GM12892 (cell line): ENCODE measurements at regions not wholly inside any gene's neighbourhood (a gene's known extent, or its start where the extent isn't known, plus 50 kb on each side); places are given as distances from the start of the nearest gene placed in this dataset.
"Not testable (repeated sequence)": the region's sequence is repeated elsewhere in the genome, so short reads cannot be mapped to it uniquely, and the experiment has no call there.

ENCODE experiments used
- DNase-seq: peaks from one replicate; pipeline ENCODE4 v3.0.0; 2011; ENCODE audit not compliant: insufficient read length
- FAIRE-seq: peaks from 2 replicates; lab custom pipeline; 2011; peaks lifted over from hg19 to GRCh38; lab: Jason Lieb, UNC
- POLR2A ChIP-seq: IDR thresholded peaks from 2 replicates; pipeline ENCODE4 v1.6.1; 2011; ENCODE audit warnings: low read depth, low read length, control low read depth
- POLR2AphosphoS5 ChIP-seq: IDR thresholded peaks from 2 replicates; pipeline ENCODE4 v1.6.1; 2011; ENCODE audit warnings: low read depth, low read length, control low read depth
- TAF1 ChIP-seq: IDR thresholded peaks from 2 replicates; pipeline ENCODE4 v1.6.1; 2011; ENCODE audit warnings: low read depth, mild to moderate bottlenecking, control low read depth, low read length, borderline replicate concordance

- TF ChIP-seq TAF1 (no peak), POLR2AphosphoS5 (no peak), POLR2A (no peak)
- DNase-seq (no peak), FAIRE-seq (no peak)
These were observed 1817.6 kb upstream of the C9orf72 start for GRCh38 chr9:29390859-29391258.

GRCh38 chr9:29393064-29393463, 1819.8 kb upstream of the C9orf72 start:
- DNase-seq (no peak), FAIRE-seq (no peak)
- TF ChIP-seq POLR2AphosphoS5 (no peak), TAF1 (no peak), POLR2A (no peak)

GRCh38 chr9:29394855-29395254, 1821.6 kb upstream of the C9orf72 start:
- no peak for TF ChIP-seq POLR2A
- TF ChIP-seq TAF1: no peak
- no peak for TF ChIP-seq POLR2AphosphoS5
- no peak for FAIRE-seq
- DNase-seq: no peak

GRCh38 chr9:29397148-29397547, 1823.9 kb upstream of the C9orf72 start:
- TF ChIP-seq POLR2AphosphoS5 (no peak), POLR2A (no peak), TAF1 (no peak)
- FAIRE-seq (no peak), DNase-seq (no peak)

- FAIRE-seq (no peak), DNase-seq (no peak)
- TF ChIP-seq TAF1 (no peak), POLR2A (no peak), POLR2AphosphoS5 (no peak)
These were observed 1842.9 kb upstream of the C9orf72 start for GRCh38 chr9:29416204-29416603.

- DNase-seq: no peak
- TF ChIP-seq POLR2A (no peak), POLR2AphosphoS5 (no peak), TAF1 (no peak)
- FAIRE-seq: no peak
These were observed 1849.2 kb upstream of the C9orf72 start for GRCh38 chr9:29422438-29422837.

- DNase-seq (no peak), FAIRE-seq (no peak)
- no peak for TF ChIP-seq POLR2A
- TF ChIP-seq TAF1: no peak
- no peak for TF ChIP-seq POLR2AphosphoS5
These were observed 1858.9 kb upstream of the C9orf72 start for GRCh38 chr9:29432191-29432590.

GRCh38 chr9:29432656-29433055, 1859.4 kb upstream of the C9orf72 start:
- FAIRE-seq, DNase-seq: not testable (repeated sequence)

GRCh38 chr9:29435368-29435767, 1862.1 kb upstream of the C9orf72 start:
- DNase-seq (no peak), FAIRE-seq (no peak)
- TF ChIP-seq POLR2AphosphoS5 (no peak), TAF1 (no peak), POLR2A (no peak)

- TF ChIP-seq TAF1 (no peak), POLR2A (no peak), POLR2AphosphoS5 (no peak)
- FAIRE-seq (no peak), DNase-seq (no peak)
These were observed 1864.2 kb upstream of the C9orf72 start for GRCh38 chr9:29437526-29437925.

GRCh38 chr9:29439961-29440360, 1866.7 kb upstream of the C9orf72 start:
- no peak for TF ChIP-seq POLR2A
- TF ChIP-seq TAF1: no peak
- TF ChIP-seq POLR2AphosphoS5: no peak
- DNase-seq: no peak
- FAIRE-seq: no peak

GRCh38 chr9:29440449-29440848, 1867.2 kb upstream of the C9orf72 start:
- FAIRE-seq (no peak), DNase-seq (no peak)
- no peak for TF ChIP-seq POLR2AphosphoS5
- no peak for TF ChIP-seq TAF1
- TF ChIP-seq POLR2A: no peak

- no peak for DNase-seq
- TF ChIP-seq POLR2AphosphoS5: no peak
- no peak for TF ChIP-seq TAF1
- no peak for TF ChIP-seq POLR2A
- FAIRE-seq: no peak
These were observed 1872.5 kb upstream of the C9orf72 start for GRCh38 chr9:29445751-29446150.
